ENCODE measurements at regions not wholly inside any gene's neighbourhood (a gene's known extent, or its start where the extent isn't known, plus 50 kb on each side); places are given as distances from the start of the nearest gene placed in this dataset.

- H3K9me3 ChIP-seq (ENCODE audit: control insufficient read depth, low read length) = no peaks in the 10 kb centered on the region
- H3K9ac ChIP-seq = no peak overlapping the region
Observed at GRCh38 chr10:36604316-36604715, 521.1 kb upstream of the ANKRD30A start.

GRCh38 chr10:36603688-36604087, 521.7 kb upstream of the ANKRD30A start:
- Histone ChIP-seq H3K4me1 (no peaks in the 10 kb centered on the region), H3K27ac (no peak overlapping the region), H3K36me3 (ENCODE audit: control insufficient read depth, insufficient read depth, low read length) (no peaks in the 10 kb centered on the region), H3K9ac (no peak overlapping the region), H3K27me3 (ENCODE audit: control insufficient read depth, insufficient read depth, low read length) (no peaks in the 10 kb centered on the region), H3K79me2 (no peaks in the 10 kb centered on the region), H2AFZ (no peak overlapping the region), H3K4me3 (ENCODE audit: low read depth, low read length) (no peak overlapping the region), H3K4me2 (ENCODE audit: low read length) (no peak overlapping the region), H3K9me3 (ENCODE audit: control insufficient read depth, low read length) (no peaks in the 10 kb centered on the region)
- no peak for TF ChIP-seq CTCF (IDR thresholded peaks at IDR 0.05)

More at GRCh38 chr10:36604316-36604715, 521.1 kb upstream of the ANKRD30A start:
- H3K4me2 ChIP-seq (ENCODE audit: low read length) = no peak overlapping the region
- no peak for TF ChIP-seq CTCF (IDR thresholded peaks at IDR 0.05)
- H3K27ac ChIP-seq = no peak overlapping the region
- no peaks in the 10 kb centered on the region for H3K36me3 ChIP-seq (ENCODE audit: control insufficient read depth, insufficient read depth, low read length)
- H3K4me3 ChIP-seq (ENCODE audit: low read depth, low read length) = no peak overlapping the region
- no peaks in the 10 kb centered on the region for H3K4me1 ChIP-seq
- no peaks in the 10 kb centered on the region for H3K27me3 ChIP-seq (ENCODE audit: control insufficient read depth, insufficient read depth, low read length)
- no peak overlapping the region for H2AFZ ChIP-seq
- no peaks in the 10 kb centered on the region for H3K79me2 ChIP-seq

- Histone ChIP-seq H2AFZ (no peak overlapping the region), H3K4me2 (ENCODE audit: low read length) (no peak overlapping the region)
Observed at GRCh38 chr10:36602374-36602773, 523.0 kb upstream of the ANKRD30A start.

GRCh38 chr10:36597756-36598320, 527.6 kb upstream of the ANKRD30A start:
- Histone ChIP-seq H2AFZ (no peak overlapping the region), H3K27ac (no peak overlapping the region), H3K9ac (no peak overlapping the region), H3K79me2 (no peaks in the 10 kb centered on the region), H3K4me2 (ENCODE audit: low read length) (no peak overlapping the region), H3K9me3 (ENCODE audit: control insufficient read depth, low read length) (no peaks in the 10 kb centered on the region), H3K4me3 (ENCODE audit: low read depth, low read length) (no peak overlapping the region), H3K36me3 (ENCODE audit: control insufficient read depth, insufficient read depth, low read length) (no peaks in the 10 kb centered on the region), H3K27me3 (ENCODE audit: control insufficient read depth, insufficient read depth, low read length) (no peaks in the 10 kb centered on the region), H3K4me1 (no peaks in the 10 kb centered on the region)
- TF ChIP-seq CTCF (IDR thresholded peaks at IDR 0.05) = no peak

More at GRCh38 chr10:36602374-36602773, 523.0 kb upstream of the ANKRD30A start:
- Histone ChIP-seq H3K4me1 (no peaks in the 10 kb centered on the region), H3K79me2 (no peaks in the 10 kb centered on the region), H3K4me3 (ENCODE audit: low read depth, low read length) (no peak overlapping the region), H3K9me3 (ENCODE audit: control insufficient read depth, low read length) (no peaks in the 10 kb centered on the region), H3K27me3 (ENCODE audit: control insufficient read depth, insufficient read depth, low read length) (no peaks in the 10 kb centered on the region), H3K27ac (no peak overlapping the region), H3K9ac (no peak overlapping the region), H3K36me3 (ENCODE audit: control insufficient read depth, insufficient read depth, low read length) (no peaks in the 10 kb centered on the region)
- TF ChIP-seq CTCF (IDR thresholded peaks at IDR 0.05) = no peak

GRCh38 chr10:36592964-36593363, 532.4 kb upstream of the ANKRD30A start:
- Histone ChIP-seq H3K36me3 (ENCODE audit: control insufficient read depth, insufficient read depth, low read length) (no peaks in the 10 kb centered on the region), H3K9ac (no peak overlapping the region), H3K4me2 (ENCODE audit: low read length) (no peak overlapping the region), H3K9me3 (ENCODE audit: control insufficient read depth, low read length) (no peaks in the 10 kb centered on the region), H3K4me1 (no peaks in the 10 kb centered on the region), H2AFZ (no peak overlapping the region), H3K79me2 (no peaks in the 10 kb centered on the region), H3K27me3 (ENCODE audit: control insufficient read depth, insufficient read depth, low read length) (no peaks in the 10 kb centered on the region), H3K4me3 (ENCODE audit: low read depth, low read length) (no peak overlapping the region), H3K27ac (no peak overlapping the region)
- TF ChIP-seq CTCF (IDR thresholded peaks at IDR 0.05) = no peak

Data from parathyroid adenoma (tissue), 2 donors.